T-helper 2 cell treated with Interferon-gamma antibody and Interleukin-4, amounts not matched to agents 100 ng/mL and 5 ng/mL, for 36 hours (primary cell): ENCODE measurements at regions not wholly inside any gene's neighbourhood (a gene's known extent, or its start where the extent isn't known, plus 50 kb on each side); places are given as distances from the start of the nearest gene placed in this dataset.
"Not testable (repeated sequence)": the region's sequence is repeated elsewhere in the genome, so short reads cannot be mapped to it uniquely, and the experiment has no call there.

Source experiments
- intact Hi-C: fragments of 100-400 bp; cut with micrococcal nuclease; formaldehyde crosslinking; loops from one replicate; pipeline ENCODE4 v1.15.1; 2023

GRCh38 chr18:38170845-38171244, 605.2 kb upstream of the CELF4 start:
- intact Hi-C loops, result no loop called here

DNA sequence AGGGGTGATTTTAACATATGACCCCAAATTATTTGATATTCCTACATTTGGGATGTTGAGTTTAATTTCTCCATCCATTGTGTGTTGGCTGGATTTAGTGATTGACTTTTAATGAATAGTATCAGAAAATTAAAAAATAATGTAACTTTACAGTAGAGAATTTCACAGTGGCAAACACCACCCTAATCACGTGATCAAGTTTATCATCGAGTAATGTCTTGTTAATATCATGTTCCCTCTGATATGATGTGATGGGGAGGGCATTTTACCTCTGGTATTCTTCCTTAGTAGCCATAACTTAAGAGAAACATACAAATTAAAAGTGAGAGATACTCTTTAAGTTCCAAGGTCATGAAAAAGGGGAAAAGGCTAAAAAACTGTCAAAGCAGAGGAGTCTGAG, 602.0 kb upstream of the CELF4 start:
- intact Hi-C loops, result no loop called here

DNA sequence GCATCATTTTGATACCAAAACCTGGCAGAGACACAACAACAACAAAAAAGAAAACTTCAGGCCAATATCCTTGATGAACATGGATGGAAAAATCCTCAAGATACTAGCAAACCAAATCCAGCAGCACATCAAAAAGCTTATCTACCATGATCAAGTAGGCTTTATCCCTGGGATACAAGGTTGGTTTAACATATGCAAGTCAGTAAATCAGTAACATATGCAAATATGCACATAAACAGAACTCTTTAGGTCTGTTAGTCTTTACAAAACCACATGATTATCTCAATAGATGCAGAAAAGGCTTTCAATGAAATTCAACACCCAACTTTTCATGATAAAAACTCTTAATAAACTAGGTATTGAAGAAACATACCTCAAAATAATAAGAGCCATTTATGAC, 587.5 kb upstream of the CELF4 start:
- intact Hi-C loops, result not testable (repeated sequence)

DNA sequence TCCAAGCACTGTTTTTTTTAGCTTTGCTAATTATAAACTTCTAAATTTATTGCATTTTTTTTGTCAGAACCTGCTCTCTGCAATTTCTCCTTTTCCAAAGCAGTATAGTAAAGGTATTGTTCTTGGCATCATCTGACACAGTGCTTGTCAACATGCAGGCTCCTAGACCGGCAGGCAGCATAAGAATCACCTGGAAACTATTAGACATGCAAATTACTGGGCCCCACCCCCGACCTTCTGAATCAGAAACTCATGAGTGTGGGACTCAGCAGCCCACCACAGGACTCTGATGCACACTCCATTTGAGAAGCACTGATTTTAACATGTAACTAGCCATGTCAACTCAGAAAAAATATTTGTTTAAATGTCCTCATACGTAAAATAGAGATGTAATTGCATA, 551.1 kb upstream of the CELF4 start:
- intact Hi-C loops, result no loop called here

- intact Hi-C loops, result no loop called here
Observed at GRCh38 chr18:38115201-38115600, 549.6 kb upstream of the CELF4 start.

GRCh38 chr18:38087538-38087937, 521.9 kb upstream of the CELF4 start:
- intact Hi-C loops, result no loop called here

GRCh38 chr18:38081516-38081915, 515.9 kb upstream of the CELF4 start:
- intact Hi-C loops, result no loop called here

DNA sequence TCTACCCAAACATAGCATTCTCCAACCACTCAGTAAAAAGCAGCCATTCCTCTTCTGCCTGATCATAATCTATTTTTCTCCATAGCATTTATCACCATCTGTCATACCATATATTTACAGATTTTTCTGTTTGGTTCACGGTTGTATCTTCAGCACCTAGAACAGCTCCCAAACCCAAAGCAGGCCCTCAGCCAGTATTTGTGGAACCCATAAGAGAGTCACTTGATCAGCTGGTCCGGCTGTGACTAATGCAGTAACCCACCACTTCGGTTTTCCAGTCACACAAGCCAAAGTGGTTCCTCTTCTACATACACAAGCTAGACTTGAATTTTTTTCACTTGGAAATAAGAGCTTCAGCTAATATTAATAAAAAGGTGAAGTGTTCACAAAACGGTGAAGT, 511.6 kb upstream of the CELF4 start:
- intact Hi-C loops, result no loop called here

GRCh38 chr18:38076346-38077070, 510.9 kb upstream of the CELF4 start:
- intact Hi-C loops, result no loop called here

GRCh38 chr18:38074298-38074876, 508.8 kb upstream of the CELF4 start:
- intact Hi-C loops, result no loop called here

GRCh38 chr18:38067821-38068220, 502.2 kb upstream of the CELF4 start:
- intact Hi-C loops, result no loop called here

- intact Hi-C loops, result no loop called here
Observed at GRCh38 chr18:38067086-38067485, 501.5 kb upstream of the CELF4 start.

GRCh38 chr18:38052879-38053590, 487.4 kb upstream of the CELF4 start:
- intact Hi-C loops, result no loop called here

GRCh38 chr18:38047820-38048219, 482.2 kb upstream of the CELF4 start:
- intact Hi-C loops, result no loop called here

- intact Hi-C loops, result no loop called here
Observed at GRCh38 chr18:38046651-38047050, 481.1 kb upstream of the CELF4 start.

- intact Hi-C loops, result no loop called here
Observed at GRCh38 chr18:38045845-38046244, 480.2 kb upstream of the CELF4 start.

DNA sequence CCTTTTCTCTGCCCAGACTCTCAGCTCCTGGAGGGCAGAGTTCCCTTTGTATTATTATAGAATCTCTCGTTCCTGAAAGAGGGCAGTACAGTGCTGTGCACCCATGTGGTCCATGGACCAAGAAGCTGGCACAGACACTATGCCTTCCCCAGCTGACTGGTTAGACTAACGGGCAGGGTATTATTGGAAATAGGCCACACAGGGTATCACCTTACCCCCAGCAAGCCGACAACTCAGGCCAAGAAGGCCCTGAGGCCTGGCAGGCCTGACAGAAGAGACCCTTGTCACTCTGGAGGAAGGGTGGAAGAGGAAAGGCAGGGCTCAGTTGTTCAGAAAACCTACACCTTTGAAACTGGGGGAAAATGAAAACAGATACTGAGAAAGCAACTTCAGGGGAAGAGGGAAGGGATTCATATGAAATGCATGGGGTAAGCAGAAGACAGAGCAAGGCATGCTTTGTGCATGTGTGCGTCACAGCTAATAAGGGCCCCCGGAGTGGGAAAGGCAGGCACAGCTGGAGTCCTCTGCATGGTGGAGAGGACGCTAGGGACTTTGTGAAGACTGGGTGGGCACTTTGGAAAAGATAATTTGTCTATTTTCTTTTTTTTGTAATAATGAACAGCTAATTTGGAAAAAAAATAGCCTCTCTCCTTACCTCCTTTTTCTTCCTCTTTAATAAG, 476.8 kb upstream of the CELF4 start:
- intact Hi-C loops, result no loop called here

- intact Hi-C loops, result no loop called here
Observed at GRCh38 chr18:38038242-38038641, 472.6 kb upstream of the CELF4 start.

DNA sequence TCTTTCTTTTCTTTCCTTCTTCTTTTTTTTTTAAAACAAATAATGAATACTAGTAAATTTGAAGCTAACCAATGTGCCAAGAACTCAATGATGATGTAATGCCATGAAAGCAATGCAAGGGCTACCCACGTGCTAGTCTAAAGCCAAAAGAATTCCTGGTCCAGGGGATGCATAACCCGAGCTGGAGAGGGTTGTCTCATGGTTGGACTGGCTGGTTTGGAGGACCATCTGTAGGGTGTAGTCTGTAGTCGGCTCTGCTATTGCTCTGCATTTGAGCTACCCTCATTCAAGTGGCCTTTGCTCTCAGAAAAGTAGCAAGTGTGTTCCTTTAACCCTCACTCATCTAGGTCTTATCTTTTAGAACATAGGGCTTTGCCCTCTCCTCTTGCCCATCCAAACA, 469.6 kb upstream of the CELF4 start:
- intact Hi-C loops, result no loop called here

GRCh38 chr18:38033282-38033681, 467.7 kb upstream of the CELF4 start:
- intact Hi-C loops, result no loop called here

DNA sequence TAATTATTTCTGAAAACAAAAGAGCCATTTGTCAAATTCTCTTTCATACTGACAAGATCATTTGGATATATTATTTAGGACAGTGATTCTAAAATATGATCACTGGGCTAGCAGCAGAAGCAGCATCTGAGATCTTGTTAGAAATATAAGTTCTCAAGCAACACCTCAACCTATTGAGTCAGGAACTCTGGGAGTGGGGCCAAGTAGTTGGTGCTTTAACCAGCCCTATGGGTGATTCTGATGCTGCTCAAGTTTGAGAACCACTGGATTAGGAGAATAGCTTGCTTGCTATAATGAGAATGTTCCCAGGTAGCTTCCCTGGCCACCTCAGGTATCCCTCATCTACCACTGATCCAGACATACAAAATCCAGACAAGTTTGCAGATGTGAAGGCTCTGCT, 466.9 kb upstream of the CELF4 start:
- intact Hi-C loops, result no loop called here

DNA sequence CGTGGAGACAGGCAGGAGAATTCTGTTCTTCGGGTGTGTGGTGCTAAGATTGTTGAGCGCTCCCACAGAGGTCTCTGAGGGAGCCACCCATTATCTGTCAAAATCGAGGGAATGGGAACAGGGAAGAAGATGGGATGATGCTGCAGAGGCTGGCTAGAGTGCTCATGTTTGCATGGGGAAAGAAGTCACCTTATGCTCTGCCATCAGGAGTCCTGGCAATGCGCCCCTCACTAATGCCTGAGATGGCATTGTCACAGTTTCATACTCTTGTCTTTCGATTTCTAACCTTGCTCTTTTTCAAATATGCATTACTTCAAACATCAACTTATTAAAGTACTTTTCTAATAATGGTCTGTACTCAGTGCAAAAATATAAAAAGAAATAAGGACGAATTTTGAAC, 463.3 kb upstream of the CELF4 start:
- intact Hi-C loops, result no loop called here
